Stimulated activated CD8-positive, alpha-beta memory T cell treated with anti-CD3 and anti-CD28 coated beads, Interleukin-2, amount 100 ng/mL, for 48 hours (primary cell): ENCODE measurements at regions not wholly inside any gene's neighbourhood (a gene's known extent, or its start where the extent isn't known, plus 50 kb on each side); places are given as distances from the start of the nearest gene placed in this dataset.

ENCODE experiments used
- DNase-seq, 2 donors: peaks; one replicate each; pipeline ENCODE4 v3.0.0-alpha.2; 2020; ENCODE audit warnings: low read depth in 2 of 2

DNA sequence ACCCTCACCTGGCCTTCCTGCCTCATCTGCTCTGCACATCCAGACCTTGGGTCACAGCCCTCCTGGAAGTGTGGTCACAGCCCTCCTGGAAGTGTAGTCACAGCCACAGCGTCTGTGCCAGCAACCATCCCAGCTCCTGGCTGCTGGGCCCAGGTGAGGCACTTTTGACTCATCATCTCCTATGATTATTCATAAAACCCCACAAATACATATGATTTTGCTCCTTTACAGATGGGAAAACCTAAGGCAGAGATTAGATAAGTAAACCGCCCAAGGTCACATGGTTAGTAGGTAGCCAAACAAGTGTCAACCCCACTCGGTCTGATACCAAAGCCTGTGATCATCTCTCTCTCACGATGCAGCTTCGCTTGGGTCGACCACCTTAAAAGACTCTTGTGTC lies 94.3 kb downstream of the PRLHR start:
- no peak for DNase-seq

GRCh38 chr10:118500477-118501104 lies 94.9 kb downstream of the PRLHR start:
- DNase-seq, result no peak

GRCh38 chr10:118499186-118499585 lies 96.3 kb downstream of the PRLHR start:
- no peak for DNase-seq

DNA sequence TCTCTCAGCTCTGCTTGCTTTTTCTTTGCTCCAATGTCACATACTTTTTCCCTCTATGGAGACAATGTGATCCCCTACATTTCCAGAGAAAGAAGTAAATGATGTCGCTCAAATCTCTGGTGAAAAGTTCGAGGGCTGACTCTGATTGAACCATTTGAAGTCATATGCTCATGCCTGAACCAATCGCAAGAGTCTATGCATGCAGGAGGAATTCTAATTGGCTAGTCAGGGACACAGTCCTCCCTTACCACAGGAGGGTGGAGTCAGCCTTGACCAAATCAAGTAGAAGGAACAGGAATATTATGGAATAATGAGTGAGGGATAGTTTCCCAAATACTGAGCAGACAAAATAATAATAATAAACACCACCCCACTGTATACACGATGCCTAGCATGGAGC lies 96.8 kb downstream of the PRLHR start:
- no peak for DNase-seq

- DNase-seq, result no peak
Observed at GRCh38 chr10:118497227-118497626, 98.2 kb downstream of the PRLHR start.

GRCh38 chr10:118496525-118496924 lies 98.9 kb downstream of the PRLHR start:
- DNase-seq, result no peak

- no peak for DNase-seq
Observed at GRCh38 chr10:118495499-118495898, 99.9 kb downstream of the PRLHR start.

- no peak for DNase-seq
Observed at GRCh38 chr10:118491055-118491454, 104.4 kb downstream of the PRLHR start.

- no peak for DNase-seq
Observed at GRCh38 chr10:118488710-118489497, 106.5 kb downstream of the PRLHR start.

DNA sequence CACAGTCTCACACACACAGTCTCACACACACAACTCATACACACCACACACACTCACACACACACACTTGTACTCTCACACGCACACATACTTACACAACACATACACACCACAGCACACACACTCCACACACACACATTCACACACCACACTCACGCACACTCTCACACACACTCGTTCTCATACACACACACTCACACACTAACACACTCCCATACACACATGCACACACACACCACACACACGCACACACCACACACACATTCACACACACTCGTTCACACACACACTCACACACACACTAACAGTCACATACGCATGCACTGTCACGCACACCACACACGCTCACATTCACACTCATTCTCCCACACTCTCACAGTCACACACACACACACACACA lies 109.8 kb downstream of the PRLHR start:
- no peak for DNase-seq

GRCh38 chr10:118484152-118484871 lies 111.1 kb downstream of the PRLHR start:
- DNase-seq, result no peak

DNA sequence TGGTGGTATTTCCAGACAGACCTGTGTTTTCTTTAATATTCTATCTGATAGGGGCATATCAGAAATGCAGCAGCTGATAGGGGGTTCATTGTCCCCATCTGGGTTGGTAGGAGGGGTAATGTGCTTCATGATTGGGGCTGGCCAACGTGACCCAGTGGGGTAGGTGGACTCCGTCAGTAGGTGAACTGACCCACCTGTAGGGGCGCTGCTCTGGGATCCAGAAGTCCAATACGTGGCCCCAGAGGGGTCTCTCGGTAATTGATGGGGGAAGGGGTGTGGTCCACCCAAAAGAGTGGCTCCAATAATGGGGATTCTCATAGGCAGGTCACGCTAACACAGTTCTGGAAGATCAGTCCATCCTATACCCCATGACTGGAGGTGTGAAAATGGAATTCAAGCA lies 112.0 kb downstream of the PRLHR start:
- no peak for DNase-seq

DNA sequence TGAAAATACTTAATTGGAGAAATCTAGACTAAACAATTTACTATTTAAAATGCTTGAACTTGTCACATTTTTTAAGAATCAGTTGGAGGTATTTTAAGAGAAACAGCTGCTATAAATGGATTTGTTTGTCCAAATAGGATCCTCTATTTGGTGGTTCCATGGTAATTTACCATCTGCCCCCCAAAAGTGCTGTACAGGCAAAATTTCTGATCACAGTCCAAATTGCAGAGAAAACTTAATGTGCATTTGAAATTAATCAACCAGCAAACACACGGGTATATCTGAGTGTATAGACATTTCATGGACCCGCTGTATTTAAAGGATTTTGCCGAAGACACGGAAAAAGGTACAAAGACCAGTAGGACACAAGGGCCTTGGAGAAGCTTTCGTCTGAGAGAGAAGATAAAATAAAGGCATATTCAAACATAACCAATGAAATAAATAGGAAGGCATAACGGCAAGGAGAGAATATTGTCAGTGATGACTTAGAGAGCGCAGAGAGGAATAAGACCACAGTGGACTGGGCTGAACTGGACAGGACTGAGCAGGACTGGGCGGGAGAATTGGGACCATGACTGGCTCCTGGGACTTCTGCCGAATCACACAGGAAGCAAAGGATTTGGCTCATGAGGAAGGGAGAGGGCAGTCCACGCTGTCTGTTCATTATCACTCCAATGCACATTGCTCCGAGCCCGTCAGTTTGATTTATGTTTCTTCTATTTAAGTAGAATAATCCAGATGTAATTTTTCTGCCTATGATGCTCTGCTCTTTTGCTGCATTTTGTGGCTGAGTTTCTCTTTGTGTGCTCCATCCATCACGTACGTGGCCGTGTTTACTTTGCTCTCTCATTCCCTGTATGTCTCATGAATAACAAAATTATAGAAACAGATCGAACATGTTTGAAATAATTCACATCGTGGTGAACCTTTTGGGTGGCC lies 112.8 kb downstream of the PRLHR start:
- DNase-seq, result no peak

DNA sequence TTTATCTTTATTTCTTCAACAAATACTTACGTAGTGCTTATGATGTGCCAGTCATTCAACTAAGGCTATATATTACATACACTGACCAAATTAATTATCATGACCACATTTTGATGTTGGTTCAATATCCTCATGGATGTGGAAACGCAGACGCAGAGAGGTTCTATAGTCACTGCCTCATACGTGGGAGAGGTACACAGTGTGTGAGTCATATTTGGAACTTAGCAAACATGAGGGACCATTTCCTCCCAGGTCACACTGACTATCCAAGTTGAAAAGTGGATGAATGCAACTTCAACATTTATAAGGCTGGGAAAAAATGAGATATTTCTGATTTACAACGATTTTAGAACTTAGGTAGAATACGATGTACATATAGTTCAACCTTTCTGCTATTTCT lies 113.6 kb downstream of the PRLHR start:
- DNase-seq, result no peak

DNA sequence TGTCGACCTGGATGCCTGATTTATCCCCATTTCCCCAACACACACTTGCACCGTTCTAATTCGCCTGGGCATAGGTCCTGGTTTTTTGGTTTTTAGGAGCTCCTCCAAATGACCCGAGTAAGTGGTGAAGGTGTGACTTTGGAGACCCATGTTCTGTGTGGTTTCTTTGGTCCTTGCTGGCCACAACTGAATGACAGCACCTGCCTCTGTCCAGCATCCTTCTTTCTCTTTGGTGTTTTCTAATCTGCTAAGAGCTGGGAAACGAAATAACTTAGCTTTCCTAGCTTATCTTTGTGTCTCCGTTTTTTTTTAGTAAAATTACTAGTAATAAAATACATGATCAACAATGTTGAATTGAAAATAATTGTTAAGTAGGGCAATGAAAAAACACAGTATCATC lies 120.2 kb downstream of the PRLHR start:
- DNase-seq, result no peak

DNA sequence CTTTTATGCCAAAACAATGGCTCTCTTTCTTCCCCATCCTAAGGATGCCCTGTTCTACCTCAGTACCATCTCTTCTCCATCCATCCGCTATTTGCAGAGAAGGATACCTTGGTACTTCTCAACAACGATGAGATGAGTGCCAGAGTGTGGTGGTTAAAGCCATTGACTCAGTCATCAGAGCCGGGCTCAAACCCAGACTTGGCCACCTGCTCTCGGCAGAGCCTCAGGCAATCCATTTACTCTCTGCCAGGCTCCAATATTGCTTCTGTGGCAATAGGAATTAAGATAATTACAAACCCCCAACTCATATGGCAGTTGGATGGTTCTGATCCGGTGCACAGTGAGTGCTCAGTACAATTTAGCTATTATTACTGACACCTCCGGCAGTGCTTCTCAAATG lies 121.3 kb downstream of the PRLHR start:
- DNase-seq, result no peak

GRCh38 chr10:118473305-118473960 lies 122.0 kb downstream of the PRLHR start:
- no peak for DNase-seq

DNA sequence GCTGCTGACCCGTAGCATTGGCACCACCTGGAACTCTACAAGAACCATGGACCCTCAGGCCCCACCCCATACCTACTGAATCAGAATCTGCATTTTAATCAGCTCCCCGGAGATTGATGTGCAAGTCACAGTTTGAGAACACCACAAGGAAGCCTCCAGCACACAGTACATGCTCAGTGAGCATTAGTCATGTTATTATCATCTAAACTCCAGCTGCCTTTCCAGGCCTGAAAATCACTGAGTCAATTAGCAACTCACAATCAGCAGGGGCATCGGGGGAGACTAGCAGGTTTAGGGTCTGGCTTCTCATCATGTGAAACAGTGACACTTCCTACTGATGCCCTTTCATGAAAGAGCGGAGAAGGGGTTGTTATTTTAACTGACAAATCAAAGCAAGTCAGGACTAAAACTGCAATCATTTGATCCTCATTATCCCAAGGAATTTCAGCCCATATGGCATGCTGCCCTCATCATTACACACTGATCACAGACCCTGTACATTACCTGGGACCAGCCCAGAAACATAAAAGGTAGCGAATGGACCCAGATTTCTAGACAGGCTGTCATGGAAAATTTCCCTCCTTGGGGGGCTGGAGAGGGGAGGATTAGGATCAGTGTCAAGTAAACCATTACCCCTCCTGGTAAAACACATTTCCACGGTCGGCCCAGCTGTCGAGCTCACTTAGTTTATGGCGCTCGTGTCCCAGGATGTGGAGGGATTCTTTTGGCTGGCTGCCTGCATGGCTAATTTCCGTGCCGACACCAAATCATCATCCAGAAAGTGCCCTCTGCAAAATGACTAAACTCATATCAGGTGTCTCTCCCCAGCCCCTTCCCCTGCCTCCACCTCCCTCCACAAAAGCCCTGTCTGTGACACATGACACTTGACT lies 122.8 kb downstream of the PRLHR start:
- DNase-seq, result no peak

- DNase-seq, result no peak
Observed at GRCh38 chr10:118471863-118472262, 123.6 kb downstream of the PRLHR start.

GRCh38 chr10:118470470-118470869 lies 125.0 kb downstream of the PRLHR start:
- no peak for DNase-seq
